Neural crest cell (in vitro differentiated cells): ENCODE measurements at regions not wholly inside any gene's neighbourhood (a gene's known extent, or its start where the extent isn't known, plus 50 kb on each side); places are given as distances from the start of the nearest gene placed in this dataset.

ENCODE experiments used
- DNase-seq: peaks from one replicate; pipeline ENCODE4 v3.0.0; 2021; ENCODE audit warnings: low read depth, mixed read lengths, low spot score
- H3K27ac Mint-ChIP-seq: one replicate; pipeline ENCODE4 v1.8.0; 2021; ENCODE audit warnings: mild to moderate bottlenecking, mixed read lengths; ENCODE audit not compliant: unreplicated experiment
- H3K27me3 Mint-ChIP-seq: 2 replicates; pipeline ENCODE4 v1.8.0; 2021; ENCODE audit warnings: low read depth, mild to moderate bottlenecking, mixed read lengths
- H3K36me3 Mint-ChIP-seq: 2 replicates; pipeline ENCODE4 v1.8.0; 2021; ENCODE audit warnings: low read depth, mild to moderate bottlenecking, mixed read lengths
- H3K4me1 Mint-ChIP-seq: 2 replicates; pipeline ENCODE4 v1.8.0; 2021; ENCODE audit warnings: mixed read lengths
- H3K4me3 Mint-ChIP-seq: one replicate; pipeline ENCODE4 v1.8.0; 2021; ENCODE audit warnings: mild to moderate bottlenecking, mixed read lengths
- H3K9me3 Mint-ChIP-seq: 2 replicates; pipeline ENCODE4 v1.8.0; 2021; ENCODE audit warnings: mixed read lengths
- TF ChIP-seq, protein P1 (sequence below): fragments of 200-600 bp; sonication (generic); conservative IDR thresholded peaks from 2 replicates; pipeline ENCODE4 v1.5.0; 2021; ENCODE audit warnings: antibody characterized with exemption, mild to moderate bottlenecking

DNA sequence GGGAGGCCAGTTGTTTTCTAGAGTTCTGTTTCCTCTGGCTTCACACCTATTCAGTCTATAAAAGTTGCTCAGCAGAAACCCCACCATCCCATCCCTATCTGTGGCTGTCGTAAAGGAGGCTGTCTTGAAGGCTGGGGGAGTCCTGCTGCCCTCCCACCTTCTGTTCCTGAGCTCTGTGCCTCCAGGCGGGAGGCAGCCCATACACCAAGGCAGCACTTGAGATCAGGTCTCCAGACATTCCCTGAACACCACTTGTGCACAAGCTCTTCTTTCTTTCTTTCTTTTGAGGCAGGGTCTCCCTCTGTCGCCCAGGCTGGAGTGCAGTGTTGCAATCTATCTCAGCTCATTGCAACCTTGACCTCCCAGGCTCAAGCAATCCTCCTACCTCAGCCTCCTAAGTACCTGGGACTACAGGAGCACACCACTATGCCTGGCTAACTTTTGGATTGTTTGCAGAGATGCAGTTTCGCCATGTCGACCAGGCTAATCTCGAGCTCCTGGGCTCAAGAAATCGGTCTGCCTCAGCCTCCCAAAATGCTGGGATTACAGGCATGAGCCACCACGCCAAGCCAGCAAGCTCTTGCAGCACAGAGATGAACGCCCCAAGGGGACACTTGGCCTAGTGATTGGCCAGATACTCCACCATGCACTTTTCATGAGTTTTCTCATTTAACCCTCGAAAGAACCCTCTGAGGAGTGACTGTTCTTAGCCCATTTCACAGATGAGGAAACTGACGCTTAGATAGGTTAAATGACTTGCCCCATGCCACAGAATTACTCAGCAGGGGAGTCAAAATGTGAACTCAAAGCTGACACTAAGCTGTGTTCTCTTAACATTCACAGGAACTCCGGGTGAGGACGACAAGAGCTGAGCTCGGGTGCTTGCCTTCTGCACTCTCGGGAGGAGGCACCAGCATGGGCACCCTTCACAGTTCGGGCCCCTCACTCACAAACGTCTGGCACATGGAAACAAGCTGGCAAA, 55.8 kb upstream of the ENPP6 start:
- TF ChIP-seq, protein P1, sequence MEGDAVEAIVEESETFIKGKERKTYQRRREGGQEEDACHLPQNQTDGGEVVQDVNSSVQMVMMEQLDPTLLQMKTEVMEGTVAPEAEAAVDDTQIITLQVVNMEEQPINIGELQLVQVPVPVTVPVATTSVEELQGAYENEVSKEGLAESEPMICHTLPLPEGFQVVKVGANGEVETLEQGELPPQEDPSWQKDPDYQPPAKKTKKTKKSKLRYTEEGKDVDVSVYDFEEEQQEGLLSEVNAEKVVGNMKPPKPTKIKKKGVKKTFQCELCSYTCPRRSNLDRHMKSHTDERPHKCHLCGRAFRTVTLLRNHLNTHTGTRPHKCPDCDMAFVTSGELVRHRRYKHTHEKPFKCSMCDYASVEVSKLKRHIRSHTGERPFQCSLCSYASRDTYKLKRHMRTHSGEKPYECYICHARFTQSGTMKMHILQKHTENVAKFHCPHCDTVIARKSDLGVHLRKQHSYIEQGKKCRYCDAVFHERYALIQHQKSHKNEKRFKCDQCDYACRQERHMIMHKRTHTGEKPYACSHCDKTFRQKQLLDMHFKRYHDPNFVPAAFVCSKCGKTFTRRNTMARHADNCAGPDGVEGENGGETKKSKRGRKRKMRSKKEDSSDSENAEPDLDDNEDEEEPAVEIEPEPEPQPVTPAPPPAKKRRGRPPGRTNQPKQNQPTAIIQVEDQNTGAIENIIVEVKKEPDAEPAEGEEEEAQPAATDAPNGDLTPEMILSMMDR = no peak
- H3K36me3 Mint-ChIP-seq = peaks cover 7% of the 10 kb centered on the region
- H3K27me3 Mint-ChIP-seq = no peaks in the 10 kb centered on the region
- H3K4me3 Mint-ChIP-seq = no peak overlapping the region
- DNase-seq = no peak
- peaks cover 5% of the 10 kb centered on the region for H3K4me1 Mint-ChIP-seq
- no peak overlapping the region for H3K27ac Mint-ChIP-seq
- H3K9me3 Mint-ChIP-seq = peaks cover 9% of the 10 kb centered on the region

DNA sequence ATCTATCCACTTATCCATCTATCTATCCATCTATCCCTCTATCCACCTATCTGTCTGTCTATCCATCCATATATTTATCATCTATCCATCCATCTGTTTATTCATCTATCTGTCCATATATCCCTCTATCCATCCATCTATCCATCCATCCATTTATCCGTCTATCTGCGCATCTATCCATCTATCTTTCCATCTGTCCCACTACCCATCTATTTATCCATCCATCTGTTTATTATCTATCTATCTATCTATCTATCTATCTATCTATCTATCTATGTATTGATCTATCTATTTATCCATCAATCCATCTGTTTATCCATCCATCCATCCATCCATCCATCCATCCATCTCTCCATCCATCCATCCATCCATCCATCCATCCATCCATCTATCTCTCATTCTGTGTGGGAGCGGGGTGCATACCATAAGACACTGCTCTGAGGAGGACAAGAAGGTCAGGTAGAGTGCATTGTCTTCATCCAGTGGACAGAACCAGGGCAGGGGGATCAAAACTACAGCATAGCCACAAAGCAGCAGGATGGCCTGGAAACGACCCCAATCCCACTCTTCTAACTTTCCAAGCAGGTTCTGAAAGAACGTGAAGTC, 53.2 kb upstream of the ENPP6 start:
- DNase-seq = no peak
- H3K36me3 Mint-ChIP-seq = no peaks in the 10 kb centered on the region
- TF ChIP-seq, protein P1 = no peak

DNA sequence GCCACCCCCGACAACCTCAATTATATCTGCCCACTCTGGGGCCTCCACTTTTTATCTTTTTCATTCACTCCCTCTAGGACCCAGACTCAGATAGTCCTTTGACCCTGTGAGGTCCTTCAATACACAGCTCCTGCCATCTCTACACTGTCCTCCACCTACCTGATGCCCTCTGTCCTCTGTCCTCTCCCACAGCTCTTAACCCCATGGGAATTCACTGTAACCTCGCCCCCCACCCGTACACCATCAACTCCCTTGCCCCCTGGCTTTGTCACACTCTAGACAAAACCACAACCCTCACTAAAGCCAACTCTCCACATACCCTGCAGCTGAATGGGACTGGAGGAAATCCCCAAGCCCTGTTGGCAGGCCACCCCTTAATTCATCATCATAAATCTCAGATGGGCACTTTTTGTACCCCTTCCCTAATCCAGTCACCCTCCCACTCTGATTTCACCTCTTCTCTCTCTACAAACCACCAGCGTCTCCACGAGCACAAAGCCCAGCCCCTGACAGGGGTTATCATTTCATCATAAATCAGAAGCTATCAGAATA, 52.3 kb upstream of the ENPP6 start:
- DNase-seq = no peak
- H3K27ac Mint-ChIP-seq = peak overlapping the region; percentile 3

More for the DNA sequence above, 53.2 kb upstream of the ENPP6 start:
- Mint-ChIP-seq H3K4me1 (peaks cover 14% of the 10 kb centered on the region), H3K4me3 (no peak overlapping the region), H3K27ac (no peak overlapping the region), H3K9me3 (no peaks in the 10 kb centered on the region), H3K27me3 (no peaks in the 10 kb centered on the region)

DNA sequence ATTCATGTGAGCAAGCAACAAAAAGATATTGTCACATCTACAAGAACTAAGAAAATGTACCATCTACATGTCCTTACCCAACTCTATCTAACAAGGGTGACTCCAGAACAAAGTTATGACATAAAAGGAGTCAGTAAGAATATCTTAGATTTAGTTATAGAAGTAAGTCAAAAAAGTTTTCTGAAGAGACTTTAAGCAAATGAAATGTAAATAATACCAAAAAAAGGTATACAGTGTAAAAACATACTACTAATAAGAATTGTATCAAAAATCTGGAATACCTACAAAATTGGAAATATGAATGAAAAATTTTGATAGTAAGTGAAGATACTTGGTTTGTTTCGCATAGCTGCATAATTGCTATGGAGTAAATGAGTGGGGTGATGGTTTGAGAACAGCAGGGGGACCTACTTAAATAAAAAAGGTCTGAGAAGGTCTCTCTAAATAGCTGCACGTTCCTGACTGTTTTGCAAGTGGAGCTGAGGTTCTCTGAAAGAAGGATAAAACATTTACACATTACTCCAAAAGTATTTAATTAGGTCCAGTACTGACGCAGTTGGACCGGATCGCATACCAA, 51.0 kb upstream of the ENPP6 start:
- Mint-ChIP-seq H3K27ac (no peak overlapping the region), H3K9me3 (no peaks in the 10 kb centered on the region), H3K4me1 (peaks cover 21% of the 10 kb centered on the region), H3K4me3 (no peak overlapping the region), H3K36me3 (no peaks in the 10 kb centered on the region), H3K27me3 (no peaks in the 10 kb centered on the region)
- TF ChIP-seq, protein P1 = peak; percentile 19
- no peak for DNase-seq

More for the DNA sequence above, 52.3 kb upstream of the ENPP6 start:
- H3K27me3 Mint-ChIP-seq = no peaks in the 10 kb centered on the region
- TF ChIP-seq, protein P1 = no peak
- no peaks in the 10 kb centered on the region for H3K9me3 Mint-ChIP-seq
- H3K4me1 Mint-ChIP-seq = peaks cover 14% of the 10 kb centered on the region
- no peaks in the 10 kb centered on the region for H3K36me3 Mint-ChIP-seq
- H3K4me3 Mint-ChIP-seq = no peak overlapping the region
